ENCODE measurements at regions not wholly inside any gene's neighbourhood (a gene's known extent, or its start where the extent isn't known, plus 50 kb on each side); places are given as distances from the start of the nearest gene placed in this dataset.

GRCh38 chrX:1906028-1906427 lies 291.2 kb downstream of the ASMT start (continued):
- TF ChIP-seq, protein P1, sequence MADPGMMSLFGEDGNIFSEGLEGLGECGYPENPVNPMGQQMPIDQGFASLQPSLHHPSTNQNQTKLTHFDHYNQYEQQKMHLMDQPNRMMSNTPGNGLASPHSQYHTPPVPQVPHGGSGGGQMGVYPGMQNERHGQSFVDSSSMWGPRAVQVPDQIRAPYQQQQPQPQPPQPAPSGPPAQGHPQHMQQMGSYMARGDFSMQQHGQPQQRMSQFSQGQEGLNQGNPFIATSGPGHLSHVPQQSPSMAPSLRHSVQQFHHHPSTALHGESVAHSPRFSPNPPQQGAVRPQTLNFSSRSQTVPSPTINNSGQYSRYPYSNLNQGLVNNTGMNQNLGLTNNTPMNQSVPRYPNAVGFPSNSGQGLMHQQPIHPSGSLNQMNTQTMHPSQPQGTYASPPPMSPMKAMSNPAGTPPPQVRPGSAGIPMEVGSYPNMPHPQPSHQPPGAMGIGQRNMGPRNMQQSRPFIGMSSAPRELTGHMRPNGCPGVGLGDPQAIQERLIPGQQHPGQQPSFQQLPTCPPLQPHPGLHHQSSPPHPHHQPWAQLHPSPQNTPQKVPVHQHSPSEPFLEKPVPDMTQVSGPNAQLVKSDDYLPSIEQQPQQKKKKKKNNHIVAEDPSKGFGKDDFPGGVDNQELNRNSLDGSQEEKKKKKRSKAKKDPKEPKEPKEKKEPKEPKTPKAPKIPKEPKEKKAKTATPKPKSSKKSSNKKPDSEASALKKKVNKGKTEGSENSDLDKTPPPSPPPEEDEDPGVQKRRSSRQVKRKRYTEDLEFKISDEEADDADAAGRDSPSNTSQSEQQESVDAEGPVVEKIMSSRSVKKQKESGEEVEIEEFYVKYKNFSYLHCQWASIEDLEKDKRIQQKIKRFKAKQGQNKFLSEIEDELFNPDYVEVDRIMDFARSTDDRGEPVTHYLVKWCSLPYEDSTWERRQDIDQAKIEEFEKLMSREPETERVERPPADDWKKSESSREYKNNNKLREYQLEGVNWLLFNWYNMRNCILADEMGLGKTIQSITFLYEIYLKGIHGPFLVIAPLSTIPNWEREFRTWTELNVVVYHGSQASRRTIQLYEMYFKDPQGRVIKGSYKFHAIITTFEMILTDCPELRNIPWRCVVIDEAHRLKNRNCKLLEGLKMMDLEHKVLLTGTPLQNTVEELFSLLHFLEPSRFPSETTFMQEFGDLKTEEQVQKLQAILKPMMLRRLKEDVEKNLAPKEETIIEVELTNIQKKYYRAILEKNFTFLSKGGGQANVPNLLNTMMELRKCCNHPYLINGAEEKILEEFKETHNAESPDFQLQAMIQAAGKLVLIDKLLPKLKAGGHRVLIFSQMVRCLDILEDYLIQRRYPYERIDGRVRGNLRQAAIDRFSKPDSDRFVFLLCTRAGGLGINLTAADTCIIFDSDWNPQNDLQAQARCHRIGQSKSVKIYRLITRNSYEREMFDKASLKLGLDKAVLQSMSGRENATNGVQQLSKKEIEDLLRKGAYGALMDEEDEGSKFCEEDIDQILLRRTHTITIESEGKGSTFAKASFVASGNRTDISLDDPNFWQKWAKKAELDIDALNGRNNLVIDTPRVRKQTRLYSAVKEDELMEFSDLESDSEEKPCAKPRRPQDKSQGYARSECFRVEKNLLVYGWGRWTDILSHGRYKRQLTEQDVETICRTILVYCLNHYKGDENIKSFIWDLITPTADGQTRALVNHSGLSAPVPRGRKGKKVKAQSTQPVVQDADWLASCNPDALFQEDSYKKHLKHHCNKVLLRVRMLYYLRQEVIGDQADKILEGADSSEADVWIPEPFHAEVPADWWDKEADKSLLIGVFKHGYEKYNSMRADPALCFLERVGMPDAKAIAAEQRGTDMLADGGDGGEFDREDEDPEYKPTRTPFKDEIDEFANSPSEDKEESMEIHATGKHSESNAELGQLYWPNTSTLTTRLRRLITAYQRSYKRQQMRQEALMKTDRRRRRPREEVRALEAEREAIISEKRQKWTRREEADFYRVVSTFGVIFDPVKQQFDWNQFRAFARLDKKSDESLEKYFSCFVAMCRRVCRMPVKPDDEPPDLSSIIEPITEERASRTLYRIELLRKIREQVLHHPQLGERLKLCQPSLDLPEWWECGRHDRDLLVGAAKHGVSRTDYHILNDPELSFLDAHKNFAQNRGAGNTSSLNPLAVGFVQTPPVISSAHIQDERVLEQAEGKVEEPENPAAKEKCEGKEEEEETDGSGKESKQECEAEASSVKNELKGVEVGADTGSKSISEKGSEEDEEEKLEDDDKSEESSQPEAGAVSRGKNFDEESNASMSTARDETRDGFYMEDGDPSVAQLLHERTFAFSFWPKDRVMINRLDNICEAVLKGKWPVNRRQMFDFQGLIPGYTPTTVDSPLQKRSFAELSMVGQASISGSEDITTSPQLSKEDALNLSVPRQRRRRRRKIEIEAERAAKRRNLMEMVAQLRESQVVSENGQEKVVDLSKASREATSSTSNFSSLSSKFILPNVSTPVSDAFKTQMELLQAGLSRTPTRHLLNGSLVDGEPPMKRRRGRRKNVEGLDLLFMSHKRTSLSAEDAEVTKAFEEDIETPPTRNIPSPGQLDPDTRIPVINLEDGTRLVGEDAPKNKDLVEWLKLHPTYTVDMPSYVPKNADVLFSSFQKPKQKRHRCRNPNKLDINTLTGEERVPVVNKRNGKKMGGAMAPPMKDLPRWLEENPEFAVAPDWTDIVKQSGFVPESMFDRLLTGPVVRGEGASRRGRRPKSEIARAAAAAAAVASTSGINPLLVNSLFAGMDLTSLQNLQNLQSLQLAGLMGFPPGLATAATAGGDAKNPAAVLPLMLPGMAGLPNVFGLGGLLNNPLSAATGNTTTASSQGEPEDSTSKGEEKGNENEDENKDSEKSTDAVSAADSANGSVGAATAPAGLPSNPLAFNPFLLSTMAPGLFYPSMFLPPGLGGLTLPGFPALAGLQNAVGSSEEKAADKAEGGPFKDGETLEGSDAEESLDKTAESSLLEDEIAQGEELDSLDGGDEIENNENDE (IDR thresholded peaks at IDR 0.05; ENCODE audit: insufficient replicate concordance, low read length) = no peak

Data from H1 (cell line).